ENCODE measurements at regions not wholly inside any gene's neighbourhood (a gene's known extent, or its start where the extent isn't known, plus 50 kb on each side); places are given as distances from the start of the nearest gene placed in this dataset.
"Not testable (repeated sequence)": the region's sequence is repeated elsewhere in the genome, so short reads cannot be mapped to it uniquely, and the experiment has no call there.

GRCh38 chr20:29327600-29328420, 1929.7 kb upstream of the DEFB115 start:
- not testable (repeated sequence) for H3K27ac ChIP-seq (ENCODE audit: low read depth, low read length); H3K9ac ChIP-seq (ENCODE audit: low read length); H3K79me2 ChIP-seq (ENCODE audit: insufficient read depth, low read length); H4K20me1 ChIP-seq (ENCODE audit: low read depth, low read length); H3K9me3 ChIP-seq (ENCODE audit: insufficient read depth, low read length); H3K27me3 ChIP-seq (ENCODE audit: low read length); H3K36me3 ChIP-seq (ENCODE audit: low read length); H2AFZ ChIP-seq (ENCODE audit: low read depth, low read length, severe bottlenecking); H3K4me2 ChIP-seq (ENCODE audit: low read depth, low read length, poor library complexity, severe bottlenecking); H3K9me2 ChIP-seq (replicated peaks; ENCODE audit: insufficient read depth, low read length); H3K4me3 ChIP-seq (ENCODE audit: insufficient read depth, low read length, poor library complexity, severe bottlenecking); H3F3A ChIP-seq (ENCODE audit: insufficient read depth)
- peak; percentile 12 for TF ChIP-seq CTCF (IDR thresholded peaks at IDR 0.05; ENCODE audit: insufficient read depth, low read length, poor library complexity, severe bottlenecking)

- H3K27me3 ChIP-seq (ENCODE audit: low read length); H4K20me1 ChIP-seq (ENCODE audit: low read depth, low read length); H3K79me2 ChIP-seq (ENCODE audit: insufficient read depth, low read length); H3K4me3 ChIP-seq (ENCODE audit: insufficient read depth, low read length, poor library complexity, severe bottlenecking); H2AFZ ChIP-seq (ENCODE audit: low read depth, low read length, severe bottlenecking); H3K9me2 ChIP-seq (replicated peaks; ENCODE audit: insufficient read depth, low read length); H3K27ac ChIP-seq (ENCODE audit: low read depth, low read length); H3K9me3 ChIP-seq (ENCODE audit: insufficient read depth, low read length); H3K4me2 ChIP-seq (ENCODE audit: low read depth, low read length, poor library complexity, severe bottlenecking); H3F3A ChIP-seq (ENCODE audit: insufficient read depth); H3K9ac ChIP-seq (ENCODE audit: low read length); H3K36me3 ChIP-seq (ENCODE audit: low read length): not testable (repeated sequence)
These were observed 1926.9 kb upstream of the DEFB115 start for GRCh38 chr20:29330429-29331115.

- Histone ChIP-seq H3K9me3 (ENCODE audit: insufficient read depth, low read length) (no peaks in the 10 kb centered on the region), H3K9me2 (replicated peaks; ENCODE audit: insufficient read depth, low read length) (no peaks in the 10 kb centered on the region), H3K4me3 (ENCODE audit: insufficient read depth, low read length, poor library complexity, severe bottlenecking) (no peak overlapping the region), H3K27ac (ENCODE audit: low read depth, low read length) (no peak overlapping the region), H3K9ac (ENCODE audit: low read length) (no peak overlapping the region), H2AFZ (ENCODE audit: low read depth, low read length, severe bottlenecking) (no peak overlapping the region), H3F3A (ENCODE audit: insufficient read depth) (no peaks in the 10 kb centered on the region), H4K20me1 (ENCODE audit: low read depth, low read length) (no peaks in the 10 kb centered on the region), H3K79me2 (ENCODE audit: insufficient read depth, low read length) (no peaks in the 10 kb centered on the region), H3K27me3 (ENCODE audit: low read length) (no peaks in the 10 kb centered on the region), H3K36me3 (ENCODE audit: low read length) (no peaks in the 10 kb centered on the region), H3K4me2 (ENCODE audit: low read depth, low read length, poor library complexity, severe bottlenecking) (no peak overlapping the region)
- no peak for TF ChIP-seq EZH2phosphoT487 (conservative IDR thresholded peaks at IDR 0.05; ENCODE audit: low read length)
- TF ChIP-seq CTCF (IDR thresholded peaks at IDR 0.05; ENCODE audit: insufficient read depth, low read length, poor library complexity, severe bottlenecking) = no peak
These were observed 1907.6 kb upstream of the DEFB115 start for GRCh38 chr20:29349836-29350235.

GRCh38 chr20:29375937-29376336, 1881.5 kb upstream of the DEFB115 start:
- not testable (repeated sequence) for H3K4me2 ChIP-seq (ENCODE audit: low read depth, low read length, poor library complexity, severe bottlenecking); H3F3A ChIP-seq (ENCODE audit: insufficient read depth); H3K36me3 ChIP-seq (ENCODE audit: low read length); H3K9me2 ChIP-seq (replicated peaks; ENCODE audit: insufficient read depth, low read length); H3K79me2 ChIP-seq (ENCODE audit: insufficient read depth, low read length); H4K20me1 ChIP-seq (ENCODE audit: low read depth, low read length); H3K4me3 ChIP-seq (ENCODE audit: insufficient read depth, low read length, poor library complexity, severe bottlenecking); H2AFZ ChIP-seq (ENCODE audit: low read depth, low read length, severe bottlenecking); H3K27me3 ChIP-seq (ENCODE audit: low read length); H3K27ac ChIP-seq (ENCODE audit: low read depth, low read length); H3K9me3 ChIP-seq (ENCODE audit: insufficient read depth, low read length); H3K9ac ChIP-seq (ENCODE audit: low read length)

GRCh38 chr20:29392853-29393252, 1864.6 kb upstream of the DEFB115 start:
- H3K4me2 ChIP-seq (ENCODE audit: low read depth, low read length, poor library complexity, severe bottlenecking); H3K36me3 ChIP-seq (ENCODE audit: low read length); H4K20me1 ChIP-seq (ENCODE audit: low read depth, low read length); H3K9me3 ChIP-seq (ENCODE audit: insufficient read depth, low read length); H3K9ac ChIP-seq (ENCODE audit: low read length); H3K9me2 ChIP-seq (replicated peaks; ENCODE audit: insufficient read depth, low read length); H2AFZ ChIP-seq (ENCODE audit: low read depth, low read length, severe bottlenecking); H3K27me3 ChIP-seq (ENCODE audit: low read length); H3K27ac ChIP-seq (ENCODE audit: low read depth, low read length); H3K79me2 ChIP-seq (ENCODE audit: insufficient read depth, low read length); H3K4me3 ChIP-seq (ENCODE audit: insufficient read depth, low read length, poor library complexity, severe bottlenecking); H3F3A ChIP-seq (ENCODE audit: insufficient read depth): not testable (repeated sequence)
